WTC11 (cell line): ENCODE measurements at regions not wholly inside any gene's neighbourhood (a gene's known extent, or its start where the extent isn't known, plus 50 kb on each side); places are given as distances from the start of the nearest gene placed in this dataset.

Experiments
- ATAC-seq: fragments of 200-7000 bp; cut with Tn5 transposase; 2 replicates; pipeline ENCODE4 v1.10.0; 2021; ENCODE audit warnings: mild to moderate bottlenecking, moderate library complexity
- CTCF ChIA-PET: fragments of 300-600 bp; sonication (Branson Sonifier 250); formaldehyde crosslinking; loops from one replicate; lab custom pipeline; 2021; ENCODE audit warnings: antibody characterized with exemption; lab: Charles Lee
- POLR2A ChIA-PET: fragments of 350-600 bp; sonication (Branson Sonifier 250); formaldehyde crosslinking; loops from one replicate; lab custom pipeline; 2021; ENCODE audit warnings: antibody characterized with exemption; lab: Charles Lee
- DNase-seq: peaks from one replicate; pipeline ENCODE4 v3.0.0; 2021; ENCODE audit warnings: low spot score
- H3K27ac Mint-ChIP-seq: 2 replicates; pipeline ENCODE4 v1.8.0; 2021; ENCODE audit warnings: mixed read lengths
- H3K27me3 Mint-ChIP-seq: 2 replicates; pipeline ENCODE4 v1.8.0; 2021; ENCODE audit warnings: low read depth, mild to moderate bottlenecking, moderate library complexity, mixed read lengths
- H3K36me3 Mint-ChIP-seq: 2 replicates; pipeline ENCODE4 v1.8.0; 2021; ENCODE audit warnings: mixed read lengths
- H3K4me1 Mint-ChIP-seq: 2 replicates; pipeline ENCODE4 v1.8.0; 2022; ENCODE audit warnings: mixed read lengths
- H3K4me3 Mint-ChIP-seq: 2 replicates; pipeline ENCODE4 v1.8.0; 2021; ENCODE audit warnings: mild to moderate bottlenecking, moderate library complexity, mixed read lengths
- H3K9me3 Mint-ChIP-seq: 2 replicates; pipeline ENCODE4 v1.8.0; 2021; ENCODE audit warnings: mixed read lengths
- ATF6 ChIP-seq: sonication (generic); formaldehyde crosslinking; IDR thresholded peaks from 2 replicates; pipeline ENCODE4 v1.8.1; 2023; ENCODE audit warnings: mild to moderate bottlenecking, missing genetic modification reagents
- CREB1 ChIP-seq: sonication (generic); formaldehyde crosslinking; IDR thresholded peaks from 2 replicates; pipeline ENCODE4 v1.8.0; 2023; ENCODE audit warnings: mild to moderate bottlenecking, missing genetic modification reagents
- CREM ChIP-seq: sonication (generic); formaldehyde crosslinking; IDR thresholded peaks from 2 replicates; pipeline ENCODE4 v1.8.1; 2022; ENCODE audit warnings: mild to moderate bottlenecking, missing genetic modification reagents, moderate library complexity
- ELF4 ChIP-seq: sonication (generic); formaldehyde crosslinking; IDR thresholded peaks from 2 replicates; pipeline ENCODE4 v1.8.1; 2022; ENCODE audit warnings: low read depth, mild to moderate bottlenecking, moderate library complexity, missing genetic modification reagents
- EMX1 ChIP-seq: fragments of 250-450 bp; sonication (Bioruptor Pico); IDR thresholded peaks from 2 replicates; pipeline ENCODE4 v1.8.0; 2021; ENCODE audit warnings: mild to moderate bottlenecking
- NFATC4 ChIP-seq: fragments of 250-450 bp; sonication (Bioruptor Pico); IDR thresholded peaks from 2 replicates; pipeline ENCODE4 v1.9.0; 2021; ENCODE audit warnings: mild to moderate bottlenecking
- NFE2L1 ChIP-seq: sonication (generic); formaldehyde crosslinking; IDR thresholded peaks from 2 replicates; pipeline ENCODE4 v1.8.1; 2023; ENCODE audit warnings: missing genetic modification reagents
- NFYB ChIP-seq: sonication (generic); formaldehyde crosslinking; conservative IDR thresholded peaks from 2 replicates; pipeline ENCODE4 v1.8.0; 2022; ENCODE audit warnings: low read depth, missing genetic modification reagents
- NR1H2 ChIP-seq: sonication (generic); formaldehyde crosslinking; IDR thresholded peaks from 2 replicates; pipeline ENCODE4 v1.9.0; 2021; ENCODE audit warnings: mild to moderate bottlenecking, moderate library complexity, missing genetic modification reagents
- NR3C1 ChIP-seq: sonication (generic); formaldehyde crosslinking; conservative IDR thresholded peaks from 2 replicates; pipeline ENCODE4 v1.8.1; 2023; ENCODE audit warnings: low read depth, mild to moderate bottlenecking, missing genetic modification reagents
- OVOL2 ChIP-seq: fragments of 250-450 bp; sonication (Bioruptor Pico); IDR thresholded peaks from 2 replicates; pipeline ENCODE4 v1.9.0; 2021; ENCODE audit warnings: mild to moderate bottlenecking, borderline replicate concordance
- PRRX2 ChIP-seq: fragments of 250-450 bp; sonication (Bioruptor Pico); IDR thresholded peaks from 2 replicates; pipeline ENCODE4 v1.8.0; 2021; ENCODE audit warnings: mild to moderate bottlenecking
- SMAD3 ChIP-seq: sonication (generic); formaldehyde crosslinking; IDR thresholded peaks from 2 replicates; pipeline ENCODE4 v1.8.0; 2022; ENCODE audit warnings: missing genetic modification reagents, mild to moderate bottlenecking, borderline replicate concordance
- SMAD4 ChIP-seq: sonication (generic); formaldehyde crosslinking; IDR thresholded peaks from 2 replicates; pipeline ENCODE4 v1.8.0; 2022; ENCODE audit warnings: mild to moderate bottlenecking, missing genetic modification reagents
- SP1 ChIP-seq: sonication (generic); formaldehyde crosslinking; conservative IDR thresholded peaks from 2 replicates; pipeline ENCODE4 v1.8.1; 2022; ENCODE audit warnings: missing genetic modification reagents
- TEAD1 ChIP-seq: sonication (generic); formaldehyde crosslinking; IDR thresholded peaks from 2 replicates; pipeline ENCODE4 v1.8.0; 2022; ENCODE audit warnings: mild to moderate bottlenecking, missing genetic modification reagents
- TEAD4 ChIP-seq: sonication (generic); formaldehyde crosslinking; IDR thresholded peaks from 2 replicates; pipeline ENCODE4 v1.8.0; 2022; ENCODE audit warnings: mild to moderate bottlenecking, missing genetic modification reagents
- TF ChIP-seq, protein P1 (sequence below): sonication (generic); formaldehyde crosslinking; IDR thresholded peaks from 2 replicates; pipeline ENCODE4 v1.8.1; 2022; ENCODE audit warnings: missing genetic modification reagents, borderline replicate concordance
- TF ChIP-seq, protein P2 (sequence below): fragments of 250-450 bp; sonication (Bioruptor Pico); IDR thresholded peaks from 2 replicates; pipeline ENCODE4 v1.9.0; 2021; ENCODE audit warnings: mild to moderate bottlenecking
- TF ChIP-seq, protein P3 (sequence below): sonication (generic); formaldehyde crosslinking; IDR thresholded peaks from 2 replicates; pipeline ENCODE4 v1.8.0; 2022; ENCODE audit warnings: missing genetic modification reagents
- TF ChIP-seq, protein P4 (sequence below): fragments of 250-450 bp; sonication (Bioruptor Pico); IDR thresholded peaks from 2 replicates; pipeline ENCODE4 v1.9.0; 2021; ENCODE audit warnings: moderate library complexity, mild to moderate bottlenecking, inconsistent platforms, borderline replicate concordance
- TF ChIP-seq, protein P5 (sequence below): sonication (generic); formaldehyde crosslinking; IDR thresholded peaks from 2 replicates; pipeline ENCODE4 v1.8.0; 2023; ENCODE audit warnings: mild to moderate bottlenecking, missing genetic modification reagents

DNA sequence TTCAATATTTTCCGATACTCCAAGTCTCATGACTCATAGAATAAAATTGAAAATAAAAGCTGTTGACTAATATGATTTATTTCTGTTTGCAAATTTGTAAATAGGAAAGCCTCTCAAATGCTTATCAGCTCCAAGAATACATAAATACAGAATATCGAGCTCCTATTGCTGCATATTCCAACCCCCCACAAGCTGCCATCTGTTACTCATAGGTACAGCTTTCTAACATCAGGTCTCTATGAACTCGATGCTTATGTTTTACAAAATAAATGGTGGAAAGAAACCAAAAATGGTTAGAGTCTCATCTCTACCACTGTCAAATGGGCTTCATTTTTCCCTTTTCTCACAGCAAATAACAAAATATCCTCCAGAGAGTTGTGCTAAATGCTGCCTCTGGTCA, 631.6 kb upstream of the CDH18 start:
- H3K4me1 Mint-ChIP-seq: peaks cover 14% of the 10 kb centered on the region
- POLR2A ChIA-PET: no interaction called here

GRCh38 chr5:20618340-20618739, 630.3 kb upstream of the CDH18 start:
- ChIA-PET CTCF (interaction anchor here (1.9 kb wide), 1 partner anchor 16 kb away, joined by 6 read pairs; no protein-coding TSS in a partner anchor), POLR2A (no interaction called here)
- Mint-ChIP-seq H3K4me1 (peaks cover 14% of the 10 kb centered on the region), H3K9me3 (peaks cover 5% of the 10 kb centered on the region; the same call in 1 of the 2 replicates), H3K27me3 (no peaks in the 10 kb centered on the region), H3K4me3 (no peak overlapping the region), H3K36me3 (peaks cover 4% of the 10 kb centered on the region), H3K27ac (no peak overlapping the region)
- DNase-seq: no peak
- no peak for ATAC-seq
- TF ChIP-seq NR3C1: no peak
- TF ChIP-seq, protein P1, sequence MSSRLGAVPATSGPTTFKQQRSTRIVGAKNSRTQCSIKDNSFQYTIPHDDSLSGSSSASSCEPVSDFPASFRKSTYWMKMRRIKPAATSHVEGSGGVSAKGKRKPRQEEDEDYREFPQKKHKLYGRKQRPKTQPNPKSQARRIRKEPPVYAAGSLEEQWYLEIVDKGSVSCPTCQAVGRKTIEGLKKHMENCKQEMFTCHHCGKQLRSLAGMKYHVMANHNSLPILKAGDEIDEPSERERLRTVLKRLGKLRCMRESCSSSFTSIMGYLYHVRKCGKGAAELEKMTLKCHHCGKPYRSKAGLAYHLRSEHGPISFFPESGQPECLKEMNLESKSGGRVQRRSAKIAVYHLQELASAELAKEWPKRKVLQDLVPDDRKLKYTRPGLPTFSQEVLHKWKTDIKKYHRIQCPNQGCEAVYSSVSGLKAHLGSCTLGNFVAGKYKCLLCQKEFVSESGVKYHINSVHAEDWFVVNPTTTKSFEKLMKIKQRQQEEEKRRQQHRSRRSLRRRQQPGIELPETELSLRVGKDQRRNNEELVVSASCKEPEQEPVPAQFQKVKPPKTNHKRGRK: no peak
- no peak for TF ChIP-seq TEAD4
- no peak for TF ChIP-seq TEAD1 (CRISPR knock-in tag)
- no peak for TF ChIP-seq ELF4 (CRISPR knock-in tag)
- no peak for TF ChIP-seq ATF6 (CRISPR knock-in tag)
- TF ChIP-seq EMX1 (CRISPR knock-in tag): no peak
- TF ChIP-seq NFYB (CRISPR knock-in tag): no peak
- no peak for TF ChIP-seq NR1H2 (CRISPR knock-in tag)
- no peak for TF ChIP-seq OVOL2 (CRISPR knock-in tag)
- no peak for TF ChIP-seq SMAD4 (CRISPR knock-in tag)

More for the DNA sequence above, 631.6 kb upstream of the CDH18 start:
- Mint-ChIP-seq H3K36me3 (no peaks in the 10 kb centered on the region), H3K27me3 (no peaks in the 10 kb centered on the region), H3K4me3 (no peak overlapping the region), H3K27ac (no peak overlapping the region), H3K9me3 (no peaks in the 10 kb centered on the region)
- CTCF ChIA-PET: no interaction called here
- ATAC-seq (no peak), DNase-seq (no peak)
- TF ChIP-seq SP1 (no peak), SMAD3 (CRISPR knock-in tag) (no peak), CREB1 (CRISPR knock-in tag) (no peak), SMAD4 (CRISPR knock-in tag) (no peak), NFE2L1 (no peak), PRRX2 (CRISPR knock-in tag) (no peak), ELF4 (CRISPR knock-in tag) (no peak), CREM (CRISPR knock-in tag) (no peak), NFYB (CRISPR knock-in tag) (no peak), NFATC4 (CRISPR knock-in tag) (no peak)
- TF ChIP-seq, protein P2, sequence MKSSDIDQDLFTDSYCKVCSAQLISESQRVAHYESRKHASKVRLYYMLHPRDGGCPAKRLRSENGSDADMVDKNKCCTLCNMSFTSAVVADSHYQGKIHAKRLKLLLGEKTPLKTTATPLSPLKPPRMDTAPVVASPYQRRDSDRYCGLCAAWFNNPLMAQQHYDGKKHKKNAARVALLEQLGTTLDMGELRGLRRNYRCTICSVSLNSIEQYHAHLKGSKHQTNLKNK (CRISPR knock-in tag): no peak
- TF ChIP-seq, protein P3, sequence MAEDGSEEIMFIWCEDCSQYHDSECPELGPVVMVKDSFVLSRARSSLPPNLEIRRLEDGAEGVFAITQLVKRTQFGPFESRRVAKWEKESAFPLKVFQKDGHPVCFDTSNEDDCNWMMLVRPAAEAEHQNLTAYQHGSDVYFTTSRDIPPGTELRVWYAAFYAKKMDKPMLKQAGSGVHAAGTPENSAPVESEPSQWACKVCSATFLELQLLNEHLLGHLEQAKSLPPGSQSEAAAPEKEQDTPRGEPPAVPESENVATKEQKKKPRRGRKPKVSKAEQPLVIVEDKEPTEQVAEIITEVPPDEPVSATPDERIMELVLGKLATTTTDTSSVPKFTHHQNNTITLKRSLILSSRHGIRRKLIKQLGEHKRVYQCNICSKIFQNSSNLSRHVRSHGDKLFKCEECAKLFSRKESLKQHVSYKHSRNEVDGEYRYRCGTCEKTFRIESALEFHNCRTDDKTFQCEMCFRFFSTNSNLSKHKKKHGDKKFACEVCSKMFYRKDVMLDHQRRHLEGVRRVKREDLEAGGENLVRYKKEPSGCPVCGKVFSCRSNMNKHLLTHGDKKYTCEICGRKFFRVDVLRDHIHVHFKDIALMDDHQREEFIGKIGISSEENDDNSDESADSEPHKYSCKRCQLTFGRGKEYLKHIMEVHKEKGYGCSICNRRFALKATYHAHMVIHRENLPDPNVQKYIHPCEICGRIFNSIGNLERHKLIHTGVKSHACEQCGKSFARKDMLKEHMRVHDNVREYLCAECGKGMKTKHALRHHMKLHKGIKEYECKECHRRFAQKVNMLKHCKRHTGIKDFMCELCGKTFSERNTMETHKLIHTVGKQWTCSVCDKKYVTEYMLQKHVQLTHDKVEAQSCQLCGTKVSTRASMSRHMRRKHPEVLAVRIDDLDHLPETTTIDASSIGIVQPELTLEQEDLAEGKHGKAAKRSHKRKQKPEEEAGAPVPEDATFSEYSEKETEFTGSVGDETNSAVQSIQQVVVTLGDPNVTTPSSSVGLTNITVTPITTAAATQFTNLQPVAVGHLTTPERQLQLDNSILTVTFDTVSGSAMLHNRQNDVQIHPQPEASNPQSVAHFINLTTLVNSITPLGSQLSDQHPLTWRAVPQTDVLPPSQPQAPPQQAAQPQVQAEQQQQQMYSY (CRISPR knock-in tag): no peak
- TF ChIP-seq, protein P1: no peak
- TF ChIP-seq, protein P4, sequence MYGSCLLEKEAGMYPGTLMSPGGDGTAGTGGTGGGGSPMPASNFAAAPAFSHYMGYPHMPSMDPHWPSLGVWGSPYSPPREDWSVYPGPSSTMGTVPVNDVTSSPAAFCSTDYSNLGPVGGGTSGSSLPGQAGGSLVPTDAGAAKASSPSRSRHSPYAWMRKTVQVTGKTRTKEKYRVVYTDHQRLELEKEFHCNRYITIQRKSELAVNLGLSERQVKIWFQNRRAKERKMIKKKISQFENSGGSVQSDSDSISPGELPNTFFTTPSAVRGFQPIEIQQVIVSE (CRISPR knock-in tag): no peak
- TF ChIP-seq, protein P5, sequence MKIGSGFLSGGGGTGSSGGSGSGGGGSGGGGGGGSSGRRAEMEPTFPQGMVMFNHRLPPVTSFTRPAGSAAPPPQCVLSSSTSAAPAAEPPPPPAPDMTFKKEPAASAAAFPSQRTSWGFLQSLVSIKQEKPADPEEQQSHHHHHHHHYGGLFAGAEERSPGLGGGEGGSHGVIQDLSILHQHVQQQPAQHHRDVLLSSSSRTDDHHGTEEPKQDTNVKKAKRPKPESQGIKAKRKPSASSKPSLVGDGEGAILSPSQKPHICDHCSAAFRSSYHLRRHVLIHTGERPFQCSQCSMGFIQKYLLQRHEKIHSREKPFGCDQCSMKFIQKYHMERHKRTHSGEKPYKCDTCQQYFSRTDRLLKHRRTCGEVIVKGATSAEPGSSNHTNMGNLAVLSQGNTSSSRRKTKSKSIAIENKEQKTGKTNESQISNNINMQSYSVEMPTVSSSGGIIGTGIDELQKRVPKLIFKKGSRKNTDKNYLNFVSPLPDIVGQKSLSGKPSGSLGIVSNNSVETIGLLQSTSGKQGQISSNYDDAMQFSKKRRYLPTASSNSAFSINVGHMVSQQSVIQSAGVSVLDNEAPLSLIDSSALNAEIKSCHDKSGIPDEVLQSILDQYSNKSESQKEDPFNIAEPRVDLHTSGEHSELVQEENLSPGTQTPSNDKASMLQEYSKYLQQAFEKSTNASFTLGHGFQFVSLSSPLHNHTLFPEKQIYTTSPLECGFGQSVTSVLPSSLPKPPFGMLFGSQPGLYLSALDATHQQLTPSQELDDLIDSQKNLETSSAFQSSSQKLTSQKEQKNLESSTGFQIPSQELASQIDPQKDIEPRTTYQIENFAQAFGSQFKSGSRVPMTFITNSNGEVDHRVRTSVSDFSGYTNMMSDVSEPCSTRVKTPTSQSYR (CRISPR knock-in tag): no peak
